NCI-H510A (cell line): ENCODE measurements at regions not wholly inside any gene's neighbourhood (a gene's known extent, or its start where the extent isn't known, plus 50 kb on each side); places are given as distances from the start of the nearest gene placed in this dataset.
"Not testable (repeated sequence)": the region's sequence is repeated elsewhere in the genome, so short reads cannot be mapped to it uniquely, and the experiment has no call there.

Source experiments
- DNase-seq: peaks from one replicate; lab custom pipeline; 2025; lab: John Stamatoyannopoulos, UW

GRCh38 chrX:102784550-102784949 is 64.0 kb downstream of the GPRASP3 start:
- DNase-seq, result no peak

GRCh38 chrX:102787283-102787682 is 66.7 kb downstream of the GPRASP3 start:
- DNase-seq, result no peak

- no peak for DNase-seq
Observed at GRCh38 chrX:102808336-102808735, 87.8 kb downstream of the GPRASP3 start.

DNA sequence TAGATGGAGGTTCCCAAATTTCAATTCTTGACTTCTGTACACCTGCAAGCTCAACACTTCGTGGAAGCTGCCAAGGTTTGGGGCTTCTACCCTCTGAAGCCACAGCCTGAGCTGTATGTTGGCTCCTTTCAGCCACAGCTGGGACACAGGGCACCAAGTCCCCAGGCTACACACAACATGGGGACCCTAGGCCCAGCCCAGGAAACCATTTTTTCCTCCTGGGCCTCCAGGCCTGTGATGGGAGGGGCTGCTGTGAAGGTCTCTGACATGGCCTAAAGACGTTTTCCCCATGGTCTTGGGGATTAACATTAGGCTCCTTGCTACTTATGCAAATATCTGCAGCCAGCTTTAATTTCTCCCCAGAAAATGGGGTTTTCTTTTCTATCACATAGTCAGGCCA is 97.7 kb downstream of the GPRASP3 start:
- DNase-seq, result not testable (repeated sequence)

DNA sequence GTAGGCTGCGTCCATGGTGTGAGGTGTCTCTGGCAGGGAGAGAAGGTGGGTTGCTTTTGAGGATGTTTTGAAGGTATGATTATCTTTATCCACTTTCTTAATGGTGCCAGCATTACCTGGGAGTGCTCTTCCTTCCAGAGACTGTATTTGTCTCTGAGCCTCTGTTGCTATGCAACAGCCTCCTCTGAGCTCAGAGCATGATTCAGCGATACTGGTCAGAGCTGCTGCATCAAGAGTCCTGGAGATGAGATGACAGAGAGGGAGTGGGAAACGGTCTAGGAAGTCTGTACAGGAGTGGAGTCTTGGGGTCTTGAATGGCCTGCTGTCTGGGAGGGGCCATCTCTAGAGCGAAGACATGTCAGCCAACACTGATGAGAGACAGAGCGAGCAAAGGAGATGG is 104.4 kb upstream of the RAB40AL start:
- DNase-seq, result peak; percentile 10

DNA sequence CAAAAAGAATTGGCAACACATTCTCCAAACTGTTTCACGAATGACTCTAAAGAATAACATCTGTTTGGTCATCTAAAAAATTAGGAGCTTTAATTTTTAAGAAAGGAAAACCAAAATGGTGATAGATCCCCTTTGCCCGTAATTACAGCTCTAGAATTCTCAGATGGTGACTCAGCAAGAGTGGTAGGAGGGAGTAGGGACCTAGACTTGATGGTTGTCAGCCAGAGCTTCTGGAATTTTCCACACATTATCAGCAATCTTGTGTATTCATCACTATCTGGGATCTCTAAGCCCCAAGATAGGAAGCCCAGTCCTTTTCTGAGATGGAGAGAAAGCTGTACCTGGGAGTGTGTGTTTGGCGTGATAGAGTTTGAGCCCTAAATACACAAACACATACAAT is 103.9 kb upstream of the RAB40AL start:
- DNase-seq, result no peak

DNA sequence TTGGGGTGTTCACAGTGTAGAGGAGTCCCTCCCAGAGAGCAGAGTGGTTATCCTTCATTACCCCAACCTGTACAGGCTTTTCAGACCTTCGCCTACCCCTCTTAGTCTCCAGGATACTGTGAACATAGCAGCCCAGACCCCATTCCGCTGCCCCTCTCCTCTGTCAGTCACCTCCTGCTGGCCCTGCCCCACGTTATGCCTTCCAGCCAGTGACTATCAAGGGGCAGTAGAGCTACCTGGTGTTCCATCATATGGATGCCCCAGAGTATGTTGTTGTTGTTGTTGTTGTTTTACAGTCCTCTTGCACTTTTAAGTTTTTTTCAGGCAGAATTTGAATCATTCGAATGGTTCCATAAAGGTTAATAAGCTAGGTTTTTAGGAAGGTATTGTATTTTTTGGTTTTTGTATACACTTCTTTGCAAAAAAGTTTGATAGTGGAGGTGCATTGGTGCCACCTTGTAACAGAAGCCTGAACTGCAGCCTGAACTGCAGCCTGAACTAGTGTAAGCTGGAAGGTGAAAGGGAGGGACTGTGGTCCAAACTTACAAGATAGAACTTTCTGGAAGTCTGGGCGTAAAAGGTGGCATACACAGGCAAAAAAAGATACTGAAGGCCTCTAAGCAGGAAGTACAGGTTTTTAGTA is 101.4 kb upstream of the RAB40AL start:
- no peak for DNase-seq

DNA sequence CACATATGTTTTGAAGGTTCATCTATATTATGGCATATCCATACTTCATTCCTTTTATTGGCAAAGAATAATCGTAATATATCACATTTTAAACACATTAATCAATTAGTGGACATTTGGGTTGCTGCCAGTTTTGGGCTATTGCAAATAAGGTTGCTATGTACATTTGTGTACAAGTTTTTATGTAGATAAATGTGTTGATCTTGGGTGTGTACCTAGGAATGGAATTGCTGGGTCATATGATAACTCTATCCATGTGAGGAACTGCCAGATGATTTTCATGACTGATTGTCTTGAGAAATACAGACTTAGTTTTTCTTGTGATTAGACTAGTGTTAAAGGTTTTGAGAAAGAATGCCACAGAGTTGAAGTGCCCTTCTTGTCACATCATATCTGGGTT is 99.2 kb upstream of the RAB40AL start:
- no peak for DNase-seq

GRCh38 chrX:102840871-102841705 is 96.0 kb upstream of the RAB40AL start:
- DNase-seq, result no peak

- no peak for DNase-seq
Observed at GRCh38 chrX:102841706-102842003, 95.4 kb upstream of the RAB40AL start.

DNA sequence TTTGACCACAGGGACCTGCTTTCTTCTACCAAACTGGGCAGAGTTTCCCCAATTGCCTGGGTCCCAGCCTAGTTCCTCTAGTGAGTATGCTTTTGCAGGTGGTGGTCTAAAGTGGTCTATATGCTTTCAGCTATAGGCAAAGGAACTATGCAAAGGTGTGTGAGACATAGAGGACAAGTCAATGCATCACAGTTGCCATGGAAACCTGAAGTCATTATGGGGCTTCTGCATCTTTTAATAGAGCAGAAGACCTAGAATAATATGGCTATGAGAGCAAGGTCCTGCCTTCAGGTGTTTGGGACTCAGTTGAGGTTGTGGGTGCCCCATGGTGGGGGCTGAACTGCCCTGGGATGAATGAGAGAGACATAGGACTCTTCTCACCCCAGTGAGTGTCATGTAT is 92.1 kb upstream of the RAB40AL start:
- no peak for DNase-seq

- no peak for DNase-seq
Observed at GRCh38 chrX:102846544-102847236, 90.4 kb upstream of the RAB40AL start.

DNA sequence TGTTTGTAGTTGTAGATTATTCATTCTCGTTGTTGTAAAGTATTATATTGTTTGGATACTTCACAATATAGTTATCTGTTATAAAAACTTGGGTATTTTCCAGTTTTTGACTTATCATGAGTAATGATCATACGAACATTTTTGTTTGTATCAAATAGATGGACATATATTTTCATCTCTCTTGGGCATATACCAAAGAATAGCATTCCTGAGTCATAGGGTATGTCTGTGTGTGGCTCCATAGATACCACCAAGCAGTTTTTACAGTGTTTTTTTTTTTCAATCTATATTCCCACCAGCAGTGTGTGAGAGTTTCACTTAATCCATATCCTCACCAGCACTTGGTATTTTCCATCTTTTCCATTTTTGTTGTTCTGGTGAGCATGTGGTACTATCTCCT is 89.7 kb upstream of the RAB40AL start:
- no peak for DNase-seq

GRCh38 chrX:102849396-102849795 is 87.7 kb upstream of the RAB40AL start:
- DNase-seq, result no peak

DNA sequence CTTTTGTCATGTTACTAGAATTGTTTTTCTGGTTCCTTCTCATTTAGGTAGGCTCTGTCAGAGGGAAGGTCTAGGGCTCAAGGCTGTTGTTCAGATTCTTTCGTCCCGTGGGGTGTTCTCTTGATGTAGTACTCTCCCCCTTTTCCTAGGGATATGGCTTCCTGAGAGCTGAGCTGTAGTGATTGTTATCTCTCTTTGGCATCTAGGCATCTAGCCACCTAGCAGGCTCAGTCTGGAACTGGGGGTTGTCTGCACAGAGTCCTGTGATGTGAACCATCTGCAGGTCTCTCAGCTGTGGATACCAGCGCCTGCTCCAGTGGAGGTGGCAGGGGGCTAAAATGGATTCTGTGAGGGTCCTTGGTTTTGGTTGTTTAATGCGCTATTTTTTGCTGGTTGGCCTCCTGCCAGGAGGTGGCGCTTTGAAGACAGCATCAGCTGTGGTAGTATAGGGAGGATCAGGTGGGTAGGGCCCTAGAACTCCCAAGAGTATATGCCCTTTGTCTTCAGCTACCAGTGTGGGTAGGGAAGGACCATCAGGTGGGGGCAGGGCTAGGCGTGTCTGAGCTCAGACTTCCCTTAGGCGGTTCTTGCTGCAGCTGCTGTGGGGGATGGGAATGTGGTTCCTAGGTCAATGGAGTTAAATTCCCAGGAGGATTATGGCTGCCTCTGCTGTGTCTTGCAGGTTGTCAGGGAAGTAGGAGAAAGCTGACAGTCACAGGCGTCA is 78.1 kb upstream of the RAB40AL start:
- DNase-seq, result not testable (repeated sequence)

GRCh38 chrX:102859550-102859871 is 77.6 kb upstream of the RAB40AL start:
- no peak for DNase-seq

DNA sequence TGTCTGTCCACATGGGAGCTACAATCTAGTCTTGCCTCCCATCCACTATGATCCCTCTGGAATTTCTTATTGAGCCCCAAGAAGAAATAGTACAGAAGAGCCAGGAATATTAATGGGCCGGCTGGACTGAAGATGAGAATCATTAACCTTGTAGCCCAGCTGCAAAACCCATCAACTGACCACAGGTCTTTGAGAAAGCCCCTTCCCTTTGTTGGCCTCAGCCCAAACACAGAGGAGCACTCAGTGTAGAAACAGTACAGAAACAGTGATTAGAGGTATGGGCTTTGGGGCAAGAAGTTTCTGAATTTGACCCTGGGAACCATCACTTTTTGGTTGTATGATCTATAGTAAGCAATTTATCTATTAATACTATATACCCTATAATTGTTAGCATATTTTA is 76.8 kb upstream of the RAB40AL start:
- DNase-seq, result no peak

- no peak for DNase-seq
Observed at GRCh38 chrX:102863735-102864134, 73.3 kb upstream of the RAB40AL start.

GRCh38 chrX:102866981-102867656 is 70.0 kb upstream of the RAB40AL start:
- DNase-seq, result no peak

- no peak for DNase-seq
Observed at GRCh38 chrX:102883491-102883890, 53.6 kb upstream of the RAB40AL start.
